NOMO-1 treated with DMSO at 0.1 percent for 48 hours (cell line): ENCODE measurements at regions not wholly inside any gene's neighbourhood (a gene's known extent, or its start where the extent isn't known, plus 50 kb on each side); places are given as distances from the start of the nearest gene placed in this dataset.

Experiments
- DNase-seq: peaks from one replicate; lab custom pipeline; 2025; ENCODE audit not compliant: unreplicated experiment; lab: John Stamatoyannopoulos, UW

- no peak for DNase-seq
These were observed 286.2 kb upstream of the STT3B start for GRCh38 chr3:31246293-31247062.

- no peak for DNase-seq
These were observed 285.7 kb upstream of the STT3B start for GRCh38 chr3:31247063-31247447.

- DNase-seq, result no peak
These were observed 284.7 kb upstream of the STT3B start for GRCh38 chr3:31247850-31248562.

- no peak for DNase-seq
These were observed 284.1 kb upstream of the STT3B start for GRCh38 chr3:31248563-31248992.

GRCh38 chr3:31249545-31249944 lies 283.2 kb upstream of the STT3B start:
- no peak for DNase-seq

GRCh38 chr3:31250116-31250777 lies 282.5 kb upstream of the STT3B start:
- DNase-seq, result no peak

GRCh38 chr3:31251083-31251482 lies 281.6 kb upstream of the STT3B start:
- no peak for DNase-seq

- DNase-seq, result no peak
These were observed 280.2 kb upstream of the STT3B start for GRCh38 chr3:31252216-31253185.

GRCh38 chr3:31253782-31254181 lies 278.9 kb upstream of the STT3B start:
- peak; percentile 69 for DNase-seq

GRCh38 chr3:31254483-31254882 lies 278.2 kb upstream of the STT3B start:
- DNase-seq, result no peak

- DNase-seq, result no peak
These were observed 277.6 kb upstream of the STT3B start for GRCh38 chr3:31255007-31255581.

GRCh38 chr3:31262201-31262600 lies 270.5 kb upstream of the STT3B start:
- DNase-seq, result no peak

- DNase-seq, result no peak
These were observed 268.8 kb upstream of the STT3B start for GRCh38 chr3:31263897-31264296.

- DNase-seq, result peak; percentile 92
These were observed 266.9 kb upstream of the STT3B start for GRCh38 chr3:31265646-31266428.

- DNase-seq, result peak; percentile 16
These were observed 263.9 kb upstream of the STT3B start for GRCh38 chr3:31268868-31269267.

GRCh38 chr3:31270010-31270409 lies 262.7 kb upstream of the STT3B start:
- no peak for DNase-seq

- DNase-seq, result no peak
These were observed 258.2 kb upstream of the STT3B start for GRCh38 chr3:31274326-31275024.

GRCh38 chr3:31275038-31275572 lies 257.6 kb upstream of the STT3B start:
- no peak for DNase-seq

- no peak for DNase-seq
These were observed 257.1 kb upstream of the STT3B start for GRCh38 chr3:31275583-31275982.
